ENCODE measurements at regions not wholly inside any gene's neighbourhood (a gene's known extent, or its start where the extent isn't known, plus 50 kb on each side); places are given as distances from the start of the nearest gene placed in this dataset.
A peak's percentile ranks its signal among the peaks of the same experiment; 100 is the strongest.

DNA sequence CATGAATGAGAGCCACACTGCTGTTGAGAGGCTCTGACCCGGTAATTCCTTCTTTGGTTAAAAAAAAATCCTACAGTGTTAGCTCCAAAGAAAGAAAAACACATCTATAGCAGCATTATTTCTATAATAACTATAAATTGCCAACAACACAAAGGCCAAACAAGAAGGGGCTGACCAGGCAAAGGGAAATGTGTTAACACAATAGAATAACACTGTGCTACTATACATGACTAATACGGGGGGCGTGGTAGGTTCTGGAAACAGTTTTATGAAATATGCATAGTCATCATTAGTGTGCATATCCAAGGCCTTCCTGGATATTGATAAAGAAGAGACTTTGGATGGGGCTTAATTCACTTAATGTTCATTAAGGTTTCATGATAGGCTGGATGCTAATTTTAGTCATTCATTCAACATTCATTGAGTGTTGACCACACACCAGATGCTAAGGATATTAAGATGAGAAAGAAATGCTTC, 50.0 kb upstream of the CCL1 start (continued):
- TF ChIP-seq SETDB1 (IDR thresholded peaks at IDR 0.05; ENCODE audit: low read length) = no peak
- TF ChIP-seq, protein P1, sequence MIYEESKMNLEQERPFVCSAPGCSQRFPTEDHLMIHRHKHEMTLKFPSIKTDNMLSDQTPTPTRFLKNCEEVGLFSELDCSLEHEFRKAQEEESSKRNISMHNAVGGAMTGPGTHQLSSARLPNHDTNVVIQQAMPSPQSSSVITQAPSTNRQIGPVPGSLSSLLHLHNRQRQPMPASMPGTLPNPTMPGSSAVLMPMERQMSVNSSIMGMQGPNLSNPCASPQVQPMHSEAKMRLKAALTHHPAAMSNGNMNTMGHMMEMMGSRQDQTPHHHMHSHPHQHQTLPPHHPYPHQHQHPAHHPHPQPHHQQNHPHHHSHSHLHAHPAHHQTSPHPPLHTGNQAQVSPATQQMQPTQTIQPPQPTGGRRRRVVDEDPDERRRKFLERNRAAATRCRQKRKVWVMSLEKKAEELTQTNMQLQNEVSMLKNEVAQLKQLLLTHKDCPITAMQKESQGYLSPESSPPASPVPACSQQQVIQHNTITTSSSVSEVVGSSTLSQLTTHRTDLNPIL (CRISPR knock-in tag; IDR thresholded peaks at IDR 0.05) = no peak
- no peak for TF ChIP-seq ZNF282 (CRISPR knock-in tag; IDR thresholded peaks at IDR 0.05)
- TF ChIP-seq ZNF644 (tag; IDR thresholded peaks at IDR 0.05; ENCODE audit: low read depth) = no peak
- TF ChIP-seq ATF3 (IDR thresholded peaks at IDR 0.05) = peak; percentile 74
- TF ChIP-seq ATF3 (CRISPR knock-in tag; conservative IDR thresholded peaks at IDR 0.05) = no peak
- TF ChIP-seq ZNF175 (CRISPR knock-in tag; IDR thresholded peaks at IDR 0.05; ENCODE audit: low read depth) = 0 out of 2 replicates have a peak, but pooled peaks have one; percentile 43
- no peak for TF ChIP-seq CCAR2 (IDR thresholded peaks at IDR 0.05; ENCODE audit: low read depth, low read length)
- TF ChIP-seq FUS (optimal IDR thresholded peaks at IDR 0.05; ENCODE audit: low read depth, low read length) = no peak
- no peak for TF ChIP-seq CREBBP (IDR thresholded peaks at IDR 0.05; ENCODE audit: low read depth, low read length)
- TF ChIP-seq STAG1 (CRISPR knock-in tag; IDR thresholded peaks at IDR 0.05; ENCODE audit: borderline replicate concordance) = no peak
- TF ChIP-seq PKNOX1 (IDR thresholded peaks at IDR 0.05) = no peak
- no peak for TF ChIP-seq PYGO2 (tag; IDR thresholded peaks at IDR 0.05)
- TF ChIP-seq ZBTB43 (CRISPR knock-in tag; IDR thresholded peaks at IDR 0.05) = no peak
- no peak for TF ChIP-seq E2F6 (IDR thresholded peaks at IDR 0.05; ENCODE audit: borderline replicate concordance in 1 of 2, extremely low read depth in 1 of 2, insufficient read depth in 1 of 2, insufficient read length in 1 of 2, low read depth in 1 of 2, low read length in 1 of 2, poor library complexity in 1 of 2, severe bottlenecking in 1 of 2)
- TF ChIP-seq, protein P2, sequence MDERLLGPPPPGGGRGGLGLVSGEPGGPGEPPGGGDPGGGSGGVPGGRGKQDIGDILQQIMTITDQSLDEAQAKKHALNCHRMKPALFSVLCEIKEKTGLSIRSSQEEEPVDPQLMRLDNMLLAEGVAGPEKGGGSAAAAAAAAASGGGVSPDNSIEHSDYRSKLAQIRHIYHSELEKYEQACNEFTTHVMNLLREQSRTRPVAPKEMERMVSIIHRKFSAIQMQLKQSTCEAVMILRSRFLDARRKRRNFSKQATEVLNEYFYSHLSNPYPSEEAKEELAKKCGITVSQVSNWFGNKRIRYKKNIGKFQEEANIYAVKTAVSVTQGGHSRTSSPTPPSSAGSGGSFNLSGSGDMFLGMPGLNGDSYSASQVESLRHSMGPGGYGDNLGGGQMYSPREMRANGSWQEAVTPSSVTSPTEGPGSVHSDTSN (CRISPR knock-in tag; IDR thresholded peaks at IDR 0.05; ENCODE audit: low read depth) = no peak
- TF ChIP-seq, protein P2 (tag; conservative IDR thresholded peaks at IDR 0.05; ENCODE audit: low read depth) = no peak
- TF ChIP-seq SIN3B (IDR thresholded peaks at IDR 0.05; ENCODE audit: low read depth) = no peak
- TF ChIP-seq MCM3 (IDR thresholded peaks at IDR 0.05) = no peak
- no peak for TF ChIP-seq ADNP (tag; IDR thresholded peaks at IDR 0.05)
